Endothelial cell of umbilical vein (primary cell): ENCODE measurements at regions not wholly inside any gene's neighbourhood (a gene's known extent, or its start where the extent isn't known, plus 50 kb on each side); places are given as distances from the start of the nearest gene placed in this dataset.

Experiments
- BruUV-seq: library from RNA; stranded (reverse); fragments of 400-500 nt; replicated peaks from 2 replicates; lab custom pipeline; 2021; lab: Mats Ljungman, UMichigan
- CTCF ChIA-PET: fragments of 300-600, 350-600 bp; sonication (Branson Sonifier 250); formaldehyde crosslinking; loops from one replicate; lab custom pipeline; 2021; ENCODE audit warnings: antibody characterized with exemption, inconsistent platforms; lab: Charles Lee
- POLR2A ChIA-PET: fragments of 300-600, 350-600 bp; sonication (Branson Sonifier 250); formaldehyde crosslinking; loops from one replicate; lab custom pipeline; 2021; ENCODE audit warnings: antibody characterized with exemption, inconsistent platforms; lab: Charles Lee
- DNase-seq: peaks from one replicate; pipeline ENCODE4 v3.0.0-alpha.2; 2011; ENCODE audit warnings: low read depth, low spot score
- FAIRE-seq: peaks from 2 replicates; lab custom pipeline; 2011; peaks lifted over from hg19 to GRCh38; lab: Jason Lieb, UNC
- H2AFZ ChIP-seq: 2 replicates; pipeline ENCODE4 v1.6.0; 2012; ENCODE audit warnings: low read depth, low read length, control low read depth, inconsistent platforms
- H3K27ac ChIP-seq: 2 replicates; pipeline ENCODE4 v1.5.1; 2011; ENCODE audit warnings: low read depth, mild to moderate bottlenecking, control low read depth, low read length, moderate library complexity; ENCODE audit not compliant: insufficient read depth
- H3K27me3 ChIP-seq, 2 experiments: 2 replicates each; pipeline versions ENCODE4 v1.6.0 to v1.6.1; 2011; ENCODE audit warnings: low read length in 2 of 2, mixed read lengths in 1 of 2; ENCODE audit not compliant: control insufficient read depth in 2 of 2, insufficient read depth in 2 of 2
- H3K36me3 ChIP-seq, 2 experiments: 2 replicates in 1 of 2; 3 replicates in 1 of 2; pipeline ENCODE4 v1.5.1; 2011; ENCODE audit warnings: low read length in 2 of 2, mild to moderate bottlenecking in 1 of 2, moderate library complexity in 1 of 2; ENCODE audit not compliant: control insufficient read depth in 2 of 2, insufficient read depth in 2 of 2; ENCODE audit errors: extremely low read depth in 1 of 2
- H3K4me1 ChIP-seq: 3 replicates; pipeline ENCODE4 v1.5.1; 2011; ENCODE audit warnings: mild to moderate bottlenecking, low read length; ENCODE audit not compliant: control insufficient read depth, insufficient read depth; ENCODE audit errors: extremely low read depth
- H3K4me2 ChIP-seq: 2 replicates; pipeline ENCODE4 v1.6.1; 2011; ENCODE audit warnings: low read length, control low read depth, mixed read lengths; ENCODE audit not compliant: insufficient read depth
- H3K4me3 ChIP-seq, 3 experiments: fragments of 200-600 bp in 1 of 3; sonication (generic), shearing (Covaris generic) in 1 of 3; replicated peaks in 1 of 3; 2 replicates each; pipeline ENCODE4 v1.5.1; 2011 to 2016; ENCODE audit warnings: control low read depth in 3 of 3, low read length in 3 of 3, mild to moderate bottlenecking in 2 of 3, inconsistent platforms in 1 of 3, low read depth in 1 of 3, moderate library complexity in 1 of 3; ENCODE audit not compliant: insufficient read depth in 1 of 3
- H3K79me2 ChIP-seq: 2 replicates; pipeline ENCODE4 v1.6.0; 2012; ENCODE audit warnings: low read length, inconsistent platforms; ENCODE audit not compliant: control insufficient read depth, insufficient read depth
- H3K9ac ChIP-seq: replicated peaks from 2 replicates; pipeline ENCODE3; 2011; ENCODE audit warnings: low read length, control low read depth; ENCODE audit not compliant: insufficient read depth; ENCODE audit errors: extremely low read depth
- H3K9me1 ChIP-seq: replicated peaks from 3 replicates; pipeline ENCODE4 v1.6.0; 2011; ENCODE audit warnings: mild to moderate bottlenecking, low read length; ENCODE audit not compliant: control insufficient read depth, insufficient read depth; ENCODE audit errors: extremely low read depth
- H3K9me3 ChIP-seq: replicated peaks from 2 replicates; pipeline ENCODE4 v1.5.1; 2012; ENCODE audit warnings: low read length, inconsistent platforms; ENCODE audit not compliant: control insufficient read depth, insufficient read depth
- H4K20me1 ChIP-seq: replicated peaks from 2 replicates; pipeline ENCODE3; 2011; ENCODE audit warnings: mild to moderate bottlenecking, low read length; ENCODE audit not compliant: control insufficient read depth, insufficient read depth; ENCODE audit errors: extremely low read depth
- EZH2 ChIP-seq: IDR thresholded peaks from 2 replicates; pipeline ENCODE4 v1.6.1; 2012; ENCODE audit warnings: borderline replicate concordance, low read depth, mild to moderate bottlenecking, moderate library complexity, low read length, inconsistent platforms; ENCODE audit not compliant: severe bottlenecking
- FOS ChIP-seq: IDR thresholded peaks from 2 replicates; pipeline ENCODE4 v1.6.1; 2011; ENCODE audit warnings: mild to moderate bottlenecking, low read length, moderate library complexity, borderline replicate concordance; ENCODE audit not compliant: insufficient read depth
- GATA2 ChIP-seq: IDR thresholded peaks from 2 replicates; pipeline ENCODE4 v1.7.0; 2011; ENCODE audit warnings: low read depth, mild to moderate bottlenecking, moderate library complexity, mixed read lengths, low read length; ENCODE audit not compliant: insufficient read length, insufficient read depth
- JUN ChIP-seq: IDR thresholded peaks from 2 replicates; pipeline ENCODE4 v1.6.1; 2011; ENCODE audit warnings: borderline replicate concordance, low read depth; ENCODE audit not compliant: insufficient read length, insufficient read depth
- MYC ChIP-seq: IDR thresholded peaks from one replicate; pipeline ENCODE4 v1.6.1; 2011; ENCODE audit warnings: mild to moderate bottlenecking, low read depth, low read length
- POLR2A ChIP-seq: IDR thresholded peaks from 2 replicates; pipeline ENCODE4 v1.6.1; 2012; ENCODE audit warnings: low read depth, mild to moderate bottlenecking, control low read depth, low read length
- POLR2AphosphoS5 ChIP-seq: IDR thresholded peaks from 2 replicates; pipeline ENCODE4 v1.6.1; 2012; ENCODE audit warnings: low read depth, mild to moderate bottlenecking, control low read depth, low read length, moderate library complexity; ENCODE audit not compliant: insufficient read depth
- dilution Hi-C: fragments of 300-500 bp; cut with MboI; formaldehyde crosslinking; loops from one replicate; pipeline ENCODE4 v1.15.0; 2019; ENCODE audit warnings: low sequenced_read_pairs; ENCODE audit not compliant: extremely low pct_ligation_motif_present
- intact Hi-C: fragments of 100-400 bp; cut with micrococcal nuclease; formaldehyde crosslinking; loops from one replicate; pipeline ENCODE4 v1.10.0; 2022
- TF ChIP-seq, protein P1 (sequence below): IDR thresholded peaks from 2 replicates; pipeline ENCODE4 v1.6.1; 2011; ENCODE audit not compliant: insufficient read depth, insufficient read length
- TF ChIP-seq, protein P2 (sequence below), 2 donors: IDR thresholded peaks; 1 replicate in 1 of 2; 2 replicates in 1 of 2; pipeline ENCODE4 v1.5.1; 2011; ENCODE audit warnings: low read length in 2 of 2, mild to moderate bottlenecking in 2 of 2, moderate library complexity in 2 of 2, control low read depth in 1 of 2, inconsistent platforms in 1 of 2, low read depth in 1 of 2; ENCODE audit not compliant: insufficient read depth in 1 of 2; ENCODE audit errors: extremely low read depth in 1 of 2

GRCh38 chr16:17027488-17028129 is 443.2 kb downstream of the XYLT1 start:
- no peaks in the 10 kb centered on the region for H3K9me1 ChIP-seq
- CTCF ChIA-PET: no interaction called here

More at GRCh38 chr16:17027488-17028129, 443.2 kb downstream of the XYLT1 start:
- TF ChIP-seq FOS (no peak), MYC (no peak), POLR2A (no peak), POLR2AphosphoS5 (no peak), EZH2 (no peak), GATA2 (no peak), JUN (no peak)
- TF ChIP-seq, protein P1, sequence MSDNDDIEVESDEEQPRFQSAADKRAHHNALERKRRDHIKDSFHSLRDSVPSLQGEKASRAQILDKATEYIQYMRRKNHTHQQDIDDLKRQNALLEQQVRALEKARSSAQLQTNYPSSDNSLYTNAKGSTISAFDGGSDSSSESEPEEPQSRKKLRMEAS: no peak
- TF ChIP-seq, protein P2, sequence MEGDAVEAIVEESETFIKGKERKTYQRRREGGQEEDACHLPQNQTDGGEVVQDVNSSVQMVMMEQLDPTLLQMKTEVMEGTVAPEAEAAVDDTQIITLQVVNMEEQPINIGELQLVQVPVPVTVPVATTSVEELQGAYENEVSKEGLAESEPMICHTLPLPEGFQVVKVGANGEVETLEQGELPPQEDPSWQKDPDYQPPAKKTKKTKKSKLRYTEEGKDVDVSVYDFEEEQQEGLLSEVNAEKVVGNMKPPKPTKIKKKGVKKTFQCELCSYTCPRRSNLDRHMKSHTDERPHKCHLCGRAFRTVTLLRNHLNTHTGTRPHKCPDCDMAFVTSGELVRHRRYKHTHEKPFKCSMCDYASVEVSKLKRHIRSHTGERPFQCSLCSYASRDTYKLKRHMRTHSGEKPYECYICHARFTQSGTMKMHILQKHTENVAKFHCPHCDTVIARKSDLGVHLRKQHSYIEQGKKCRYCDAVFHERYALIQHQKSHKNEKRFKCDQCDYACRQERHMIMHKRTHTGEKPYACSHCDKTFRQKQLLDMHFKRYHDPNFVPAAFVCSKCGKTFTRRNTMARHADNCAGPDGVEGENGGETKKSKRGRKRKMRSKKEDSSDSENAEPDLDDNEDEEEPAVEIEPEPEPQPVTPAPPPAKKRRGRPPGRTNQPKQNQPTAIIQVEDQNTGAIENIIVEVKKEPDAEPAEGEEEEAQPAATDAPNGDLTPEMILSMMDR (IDR thresholded peaks at IDR 0.05; ENCODE audit: extremely low read depth in 1 of 2, insufficient read depth in 1 of 2, low read depth in 1 of 2, low read length in 2 of 2): no peak
- DNase-seq (no peak), FAIRE-seq (no peak)
- Histone ChIP-seq H3K27me3 (no peaks in the 10 kb centered on the region), H3K79me2 (no peaks in the 10 kb centered on the region), H3K4me1 (no peaks in the 10 kb centered on the region), H3K36me3 (no peaks in the 10 kb centered on the region), H3K27ac (no peak overlapping the region), H4K20me1 (no peaks in the 10 kb centered on the region), H2AFZ (no peak overlapping the region), H3K9me3 (peaks cover 4% of the 10 kb centered on the region), H3K9ac (no peak overlapping the region), H3K4me3 (no peak overlapping the region), H3K4me2 (no peak overlapping the region)
- dilution Hi-C loops: no loop called here
- intact Hi-C loops: no loop called here
- no TSS peak for BruUV-seq
- POLR2A ChIA-PET: no interaction called here
